SIG-M5 treated with dmso at 0.1 percent for 504 hours (cell line): ENCODE measurements at regions not wholly inside any gene's neighbourhood (a gene's known extent, or its start where the extent isn't known, plus 50 kb on each side); places are given as distances from the start of the nearest gene placed in this dataset.

ENCODE experiments used
- DNase-seq: peaks from one replicate; lab custom pipeline; 2025; ENCODE audit not compliant: unreplicated experiment; lab: John Stamatoyannopoulos, UW

GRCh38 chr1:170219163-170219562, 73.4 kb downstream of the NTMT2 start:
- DNase-seq = no peak

- no peak for DNase-seq
These were observed 75.3 kb downstream of the NTMT2 start for GRCh38 chr1:170221031-170221430.

- no peak for DNase-seq
These were observed 75.7 kb downstream of the NTMT2 start for GRCh38 chr1:170221495-170221894.

- DNase-seq = no peak
These were observed 78.7 kb downstream of the NTMT2 start for GRCh38 chr1:170224469-170224868.

GRCh38 chr1:170225781-170226530, 80.2 kb downstream of the NTMT2 start:
- DNase-seq = no peak

GRCh38 chr1:170226767-170227166, 81.0 kb downstream of the NTMT2 start:
- no peak for DNase-seq

- no peak for DNase-seq
These were observed 84.6 kb downstream of the NTMT2 start for GRCh38 chr1:170230323-170230722.

- no peak for DNase-seq
These were observed 85.9 kb downstream of the NTMT2 start for GRCh38 chr1:170231662-170232061.

- no peak for DNase-seq
These were observed 93.1 kb downstream of the NTMT2 start for GRCh38 chr1:170238704-170239391.

- no peak for DNase-seq
These were observed 93.7 kb downstream of the NTMT2 start for GRCh38 chr1:170239445-170239844.

- DNase-seq = no peak
These were observed 94.7 kb downstream of the NTMT2 start for GRCh38 chr1:170240409-170240808.

- no peak for DNase-seq
These were observed 95.6 kb downstream of the NTMT2 start for GRCh38 chr1:170241266-170241851.

- no peak for DNase-seq
These were observed 102.2 kb downstream of the NTMT2 start for GRCh38 chr1:170247751-170248521.

- no peak for DNase-seq
These were observed 104.9 kb downstream of the NTMT2 start for GRCh38 chr1:170250531-170251276.

- no peak for DNase-seq
These were observed 107.3 kb downstream of the NTMT2 start for GRCh38 chr1:170252851-170253579.

GRCh38 chr1:170254371-170254770, 108.6 kb downstream of the NTMT2 start:
- DNase-seq = no peak

- no peak for DNase-seq
These were observed 115.9 kb downstream of the NTMT2 start for GRCh38 chr1:170261669-170262068.

- no peak for DNase-seq
These were observed 116.6 kb downstream of the NTMT2 start for GRCh38 chr1:170262276-170262939.

GRCh38 chr1:170265234-170265633, 119.5 kb downstream of the NTMT2 start:
- no peak for DNase-seq

- DNase-seq = no peak
These were observed 121.6 kb downstream of the NTMT2 start for GRCh38 chr1:170267317-170267716.
